A673 (cell line): ENCODE measurements at regions not wholly inside any gene's neighbourhood (a gene's known extent, or its start where the extent isn't known, plus 50 kb on each side); places are given as distances from the start of the nearest gene placed in this dataset.

ENCODE experiments used
- BruUV-seq: library from RNA; stranded (reverse); fragments of 400-500 nt; replicated peaks from 2 replicates; lab custom pipeline; 2021; lab: Mats Ljungman, UMichigan
- CTCF ChIA-PET: fragments of 300-600 bp; sonication (Branson Sonifier 250); formaldehyde crosslinking; loops from one replicate; lab custom pipeline; 2022; ENCODE audit warnings: antibody characterized with exemption; lab: Charles Lee
- POLR2A ChIA-PET: fragments of 300-600 bp; sonication (Branson Sonifier 250); formaldehyde crosslinking; loops from one replicate; lab custom pipeline; 2022; ENCODE audit warnings: antibody characterized with exemption; ENCODE audit not compliant: low non-redundant PET; lab: Charles Lee
- DNase-seq: peaks from one replicate; pipeline ENCODE4 v3.0.0-alpha.2; 2015; ENCODE audit warnings: low spot score
- H3K27ac ChIP-seq: fragments of 200-600 bp; sonication (generic); 2 replicates; pipeline ENCODE4 v1.5.1; 2016; ENCODE audit warnings: mixed run types, low read depth, mild to moderate bottlenecking, mixed read lengths, antibody characterized with exemption, low read length; ENCODE audit not compliant: poor library complexity, severe bottlenecking
- H3K27me3 ChIP-seq: fragments of 200-600 bp; sonication (generic); replicated peaks from 2 replicates; pipeline ENCODE4 v1.6.1; 2017; ENCODE audit warnings: mixed run types, low read depth, mild to moderate bottlenecking, mixed read lengths, antibody characterized with exemption, low read length; ENCODE audit not compliant: insufficient read depth, poor library complexity
- H3K36me3 ChIP-seq: fragments of 200-600 bp; sonication (generic); 2 replicates; pipeline ENCODE4 v1.6.1; 2016; ENCODE audit warnings: mixed run types, mild to moderate bottlenecking, mixed read lengths, antibody characterized with exemption, low read length; ENCODE audit not compliant: insufficient read depth, poor library complexity, severe bottlenecking
- H3K4me1 ChIP-seq: fragments of 200-600 bp; sonication (generic); 2 replicates; pipeline ENCODE4 v1.6.1; 2017; ENCODE audit warnings: mixed run types, mild to moderate bottlenecking, mixed read lengths, antibody characterized with exemption, low read length; ENCODE audit not compliant: insufficient read depth, poor library complexity, severe bottlenecking
- H3K4me3 ChIP-seq: fragments of 200-600 bp; sonication (generic); 2 replicates; pipeline ENCODE4 v1.5.1; 2016; ENCODE audit warnings: low read depth, mixed run types, mild to moderate bottlenecking, mixed read lengths, low read length; ENCODE audit not compliant: poor library complexity, severe bottlenecking
- H3K9me3 ChIP-seq: fragments of 200-600 bp; sonication (generic); 2 replicates; pipeline ENCODE4 v1.6.1; 2016; ENCODE audit warnings: mixed run types, low read depth, mild to moderate bottlenecking, mixed read lengths, antibody characterized with exemption, low read length; ENCODE audit not compliant: poor library complexity, severe bottlenecking
- EZH2 ChIP-seq: fragments of 200-600 bp; sonication (generic); IDR thresholded peaks from 2 replicates; pipeline ENCODE4 v1.6.1; 2017; ENCODE audit warnings: borderline replicate concordance, low read depth, mild to moderate bottlenecking, mixed read lengths, antibody characterized with exemption, low read length; ENCODE audit not compliant: poor library complexity, severe bottlenecking
- intact Hi-C: fragments of 100-400 bp; cut with micrococcal nuclease; formaldehyde crosslinking; loops from one replicate; pipeline ENCODE4 v1.10.0; 2022; ENCODE audit not compliant: unreplicated experiment
- TF ChIP-seq, protein P1 (sequence below): fragments of 300-800, 200-600 bp; sonication (generic); conservative IDR thresholded peaks from 2 replicates; pipeline ENCODE4 v1.5.1; 2017; ENCODE audit warnings: low read depth, mild to moderate bottlenecking, antibody characterized with exemption, low read length, moderate library complexity, mixed read lengths

DNA sequence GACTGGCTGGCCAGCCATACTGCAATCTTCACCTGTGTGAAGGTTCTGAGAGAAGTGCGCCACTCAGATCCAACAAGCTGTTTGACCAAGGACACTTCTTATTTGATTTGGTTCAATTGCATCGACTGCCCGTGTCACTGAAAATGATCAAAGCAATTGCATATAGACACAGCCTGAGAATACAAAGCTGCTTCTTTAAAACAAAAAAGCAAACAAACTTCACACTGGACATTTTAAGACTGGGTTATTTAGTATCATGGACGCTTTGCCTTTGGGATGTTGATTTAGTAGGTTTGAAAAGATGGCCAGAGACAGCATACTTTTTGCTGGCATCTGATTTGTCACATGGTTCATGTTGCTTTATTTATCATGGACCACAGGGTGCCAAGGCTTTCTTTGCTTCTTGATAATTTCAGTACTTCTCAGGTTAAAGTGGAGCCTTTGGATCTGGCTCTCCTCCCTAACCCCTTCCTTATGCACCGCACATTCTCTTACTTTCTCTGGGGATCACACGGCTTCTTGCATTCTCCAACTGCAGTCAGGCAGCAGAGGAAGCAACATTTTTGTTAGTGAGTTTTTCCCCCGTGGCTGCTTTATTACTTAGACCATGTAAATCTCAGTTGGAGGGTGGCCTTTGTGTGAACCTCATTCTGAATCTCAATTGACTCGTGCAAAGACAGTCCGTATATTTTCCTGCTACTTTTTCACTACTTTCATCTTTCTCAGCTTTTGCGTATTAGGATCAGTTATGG, 151.0 kb downstream of the CD47 start:
- no peak for DNase-seq
- TF ChIP-seq, protein P1, sequence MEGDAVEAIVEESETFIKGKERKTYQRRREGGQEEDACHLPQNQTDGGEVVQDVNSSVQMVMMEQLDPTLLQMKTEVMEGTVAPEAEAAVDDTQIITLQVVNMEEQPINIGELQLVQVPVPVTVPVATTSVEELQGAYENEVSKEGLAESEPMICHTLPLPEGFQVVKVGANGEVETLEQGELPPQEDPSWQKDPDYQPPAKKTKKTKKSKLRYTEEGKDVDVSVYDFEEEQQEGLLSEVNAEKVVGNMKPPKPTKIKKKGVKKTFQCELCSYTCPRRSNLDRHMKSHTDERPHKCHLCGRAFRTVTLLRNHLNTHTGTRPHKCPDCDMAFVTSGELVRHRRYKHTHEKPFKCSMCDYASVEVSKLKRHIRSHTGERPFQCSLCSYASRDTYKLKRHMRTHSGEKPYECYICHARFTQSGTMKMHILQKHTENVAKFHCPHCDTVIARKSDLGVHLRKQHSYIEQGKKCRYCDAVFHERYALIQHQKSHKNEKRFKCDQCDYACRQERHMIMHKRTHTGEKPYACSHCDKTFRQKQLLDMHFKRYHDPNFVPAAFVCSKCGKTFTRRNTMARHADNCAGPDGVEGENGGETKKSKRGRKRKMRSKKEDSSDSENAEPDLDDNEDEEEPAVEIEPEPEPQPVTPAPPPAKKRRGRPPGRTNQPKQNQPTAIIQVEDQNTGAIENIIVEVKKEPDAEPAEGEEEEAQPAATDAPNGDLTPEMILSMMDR, result no peak
- no peak for TF ChIP-seq EZH2
- ChIA-PET CTCF (no interaction called here), POLR2A (no interaction called here)
- Histone ChIP-seq H3K4me3 (no peak overlapping the region), H3K4me1 (no peaks in the 10 kb centered on the region), H3K9me3 (no peaks in the 10 kb centered on the region), H3K36me3 (no peaks in the 10 kb centered on the region), H3K27ac (no peak overlapping the region), H3K27me3 (peaks cover 3% of the 10 kb centered on the region)
- BruUV-seq, result no TSS peak
- intact Hi-C loops, result loop anchor here (5.0 kb wide), 2 partner anchors 467 to 537 kb away; no protein-coding TSS in a partner anchor

DNA sequence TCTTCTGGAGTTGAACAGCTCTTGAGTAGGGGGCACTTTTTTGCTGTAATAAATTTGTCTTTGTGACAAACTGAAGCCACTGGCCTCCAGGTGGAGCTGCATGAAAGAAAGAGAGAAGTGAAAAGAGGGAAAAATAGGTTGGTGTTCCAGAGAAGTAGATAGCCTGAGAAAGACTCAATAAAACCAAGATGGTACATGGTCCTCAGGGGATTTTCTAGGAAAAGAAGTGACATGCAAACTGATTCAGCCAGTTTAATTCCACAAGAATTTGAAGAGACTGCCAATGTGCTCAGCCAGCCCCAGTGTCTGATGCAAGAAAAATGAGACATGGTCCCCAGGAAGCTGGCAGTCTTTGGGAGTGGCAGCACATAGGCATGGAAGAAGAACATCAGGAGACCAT, 152.7 kb downstream of the CD47 start:
- intact Hi-C loops, result loop anchor here (5.0 kb wide), 2 partner anchors 469 to 539 kb away; no protein-coding TSS in a partner anchor
- no peaks in the 10 kb centered on the region for H3K36me3 ChIP-seq
- H3K27me3 ChIP-seq, result peaks cover 9% of the 10 kb centered on the region
- CTCF ChIA-PET, result interaction anchor here (0.5 to 1.2 kb wide), 2 partner anchors 10 to 67 kb away, joined by 3 to 4 read pairs; no protein-coding TSS in a partner anchor
- no TSS peak for BruUV-seq
- no peaks in the 10 kb centered on the region for H3K4me1 ChIP-seq
- peak; percentile 53 for DNase-seq
- H3K4me3 ChIP-seq, result no peak overlapping the region
- H3K9me3 ChIP-seq, result peaks cover 6% of the 10 kb centered on the region
- TF ChIP-seq EZH2, result no peak
- TF ChIP-seq, protein P1, result peak; percentile 59
- H3K27ac ChIP-seq, result no peak overlapping the region
- POLR2A ChIA-PET, result no interaction called here

DNA sequence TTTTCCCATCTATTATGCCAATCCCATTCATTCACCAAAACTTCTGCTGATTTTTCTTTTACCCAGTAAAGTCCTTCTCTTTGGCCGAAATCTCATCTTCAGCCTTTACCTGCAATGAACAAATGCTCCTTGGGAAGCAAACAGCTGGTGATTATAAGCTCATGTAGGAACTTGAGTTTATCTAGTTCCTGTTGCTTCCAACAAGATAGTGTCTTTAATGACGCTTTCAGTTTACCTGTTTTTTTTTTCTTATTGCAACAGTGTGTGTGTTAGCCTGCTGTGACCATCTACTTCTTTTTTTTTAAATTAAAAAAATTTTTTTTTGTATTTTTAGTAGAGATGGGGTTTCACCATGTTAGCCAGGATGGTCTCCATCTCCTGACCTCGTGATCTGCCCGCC, 156.0 kb downstream of the CD47 start:
- TF ChIP-seq, protein P1, result no peak
- TF ChIP-seq EZH2, result no peak
- POLR2A ChIA-PET, result no interaction called here
- peaks cover 8% of the 10 kb centered on the region for H3K9me3 ChIP-seq
- no peaks in the 10 kb centered on the region for H3K36me3 ChIP-seq
- H3K4me1 ChIP-seq, result no peaks in the 10 kb centered on the region
- intact Hi-C loops, result loop anchor here (5.0 kb wide), 2 partner anchors 472 to 542 kb away; no protein-coding TSS in a partner anchor
- CTCF ChIA-PET, result no interaction called here
- H3K4me3 ChIP-seq, result no peak overlapping the region
- no TSS peak for BruUV-seq
- DNase-seq, result no peak
- H3K27me3 ChIP-seq, result peaks cover 26% of the 10 kb centered on the region
- H3K27ac ChIP-seq, result no peak overlapping the region
